HUES48 (cell line): ENCODE measurements at regions not wholly inside any gene's neighbourhood (a gene's known extent, or its start where the extent isn't known, plus 50 kb on each side); places are given as distances from the start of the nearest gene placed in this dataset.

ENCODE experiments used
- H3K27ac ChIP-seq: one replicate; pipeline ENCODE4 v1.7.0; 2013; ENCODE audit warnings: low read depth, low read length, inconsistent platforms
- H3K27me3 ChIP-seq: 2 replicates; pipeline ENCODE4 v1.6.1; 2013; ENCODE audit warnings: mild to moderate bottlenecking, low read length; ENCODE audit not compliant: control insufficient read depth, insufficient read depth
- H3K36me3 ChIP-seq: 2 replicates; pipeline ENCODE4 v1.6.1; 2013; ENCODE audit warnings: low read length; ENCODE audit not compliant: control insufficient read depth, insufficient read depth
- H3K4me1 ChIP-seq: 2 replicates; pipeline ENCODE4 v1.6.1; 2013; ENCODE audit warnings: mild to moderate bottlenecking, low read length; ENCODE audit not compliant: control insufficient read depth, insufficient read depth
- H3K4me3 ChIP-seq: 2 replicates; pipeline ENCODE4 v1.5.1; 2013; ENCODE audit warnings: mild to moderate bottlenecking, low read depth, low read length
- H3K9ac ChIP-seq: 2 replicates; pipeline ENCODE4 v1.6.1; 2013; ENCODE audit warnings: mild to moderate bottlenecking, low read depth, low read length, moderate library complexity
- H3K9me3 ChIP-seq: 2 replicates; pipeline ENCODE4 v1.6.1; 2013; ENCODE audit warnings: low read length; ENCODE audit not compliant: control insufficient read depth, insufficient read depth

DNA sequence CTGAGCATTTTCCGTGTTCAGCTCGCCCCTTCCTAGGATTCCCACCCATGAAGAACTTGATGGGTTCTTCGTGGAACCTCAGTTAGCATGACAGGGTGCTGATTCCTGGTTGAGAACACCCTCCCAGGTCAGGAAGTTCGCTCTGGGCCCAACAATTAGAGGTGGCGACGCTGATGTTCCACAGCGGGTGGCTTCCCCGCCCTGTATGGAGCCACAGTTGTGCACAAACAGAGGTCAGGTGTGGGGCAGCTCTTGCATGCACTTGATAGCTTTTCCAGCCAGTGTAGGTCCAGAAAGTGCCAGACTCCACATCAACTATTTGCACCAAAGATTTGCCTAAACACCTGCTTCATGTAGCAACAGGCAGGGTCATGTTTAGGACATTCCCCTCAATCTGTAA, 788.2 kb downstream of the MED13L start:
- no peaks in the 10 kb centered on the region for H3K36me3 ChIP-seq
- no peak overlapping the region for H3K27ac ChIP-seq
- no peaks in the 10 kb centered on the region for H3K9me3 ChIP-seq
- no peaks in the 10 kb centered on the region for H3K4me1 ChIP-seq
- H3K27me3 ChIP-seq: no peaks in the 10 kb centered on the region
- no peak overlapping the region for H3K4me3 ChIP-seq
- no peak overlapping the region for H3K9ac ChIP-seq

DNA sequence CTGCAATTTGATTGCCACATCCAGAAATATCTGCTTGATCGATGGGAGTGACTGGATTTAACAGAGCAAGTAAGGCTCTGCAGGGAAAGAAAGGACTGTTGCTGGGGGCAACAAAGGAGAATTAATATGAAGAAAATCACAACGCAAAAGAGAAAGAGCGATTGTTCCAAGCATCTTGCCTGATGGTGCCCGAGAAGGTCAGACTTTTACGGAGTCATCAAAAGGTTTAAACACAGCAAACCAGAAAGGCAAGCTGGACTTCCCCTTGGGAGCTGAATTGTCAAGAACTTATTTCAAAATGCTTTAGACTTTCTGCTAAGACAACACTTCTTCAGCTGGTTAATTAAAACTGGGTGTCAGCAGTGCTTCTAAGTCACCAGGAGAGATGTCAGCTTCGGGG, 791.5 kb downstream of the MED13L start:
- H3K4me1 ChIP-seq: no peaks in the 10 kb centered on the region
- no peaks in the 10 kb centered on the region for H3K9me3 ChIP-seq
- H3K27me3 ChIP-seq: no peaks in the 10 kb centered on the region
- H3K9ac ChIP-seq: no peak overlapping the region
- H3K4me3 ChIP-seq: no peak overlapping the region
- no peak overlapping the region for H3K27ac ChIP-seq
- no peaks in the 10 kb centered on the region for H3K36me3 ChIP-seq

DNA sequence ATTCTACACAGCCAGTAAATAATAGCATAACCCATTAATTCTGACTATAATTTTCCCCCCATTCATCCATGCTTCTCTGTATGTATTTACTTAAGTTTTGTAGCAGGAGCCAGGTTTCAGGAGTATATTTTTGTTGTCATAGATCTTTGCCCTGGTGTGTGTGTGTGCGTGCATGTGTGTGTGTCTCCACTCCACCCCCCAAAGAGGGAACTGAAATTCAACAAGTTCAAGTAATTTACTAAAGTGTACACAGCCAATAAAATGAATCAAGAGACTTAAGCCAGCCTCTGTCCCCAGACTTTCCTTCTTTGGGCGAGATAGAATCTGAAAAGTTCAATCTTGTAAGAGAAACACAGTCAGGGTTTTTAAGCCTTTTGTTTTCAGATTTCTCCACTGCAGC, 792.0 kb downstream of the MED13L start:
- no peaks in the 10 kb centered on the region for H3K9me3 ChIP-seq
- no peaks in the 10 kb centered on the region for H3K4me1 ChIP-seq
- no peaks in the 10 kb centered on the region for H3K36me3 ChIP-seq
- H3K4me3 ChIP-seq: no peak overlapping the region
- no peaks in the 10 kb centered on the region for H3K27me3 ChIP-seq
- no peak overlapping the region for H3K27ac ChIP-seq
- no peak overlapping the region for H3K9ac ChIP-seq

DNA sequence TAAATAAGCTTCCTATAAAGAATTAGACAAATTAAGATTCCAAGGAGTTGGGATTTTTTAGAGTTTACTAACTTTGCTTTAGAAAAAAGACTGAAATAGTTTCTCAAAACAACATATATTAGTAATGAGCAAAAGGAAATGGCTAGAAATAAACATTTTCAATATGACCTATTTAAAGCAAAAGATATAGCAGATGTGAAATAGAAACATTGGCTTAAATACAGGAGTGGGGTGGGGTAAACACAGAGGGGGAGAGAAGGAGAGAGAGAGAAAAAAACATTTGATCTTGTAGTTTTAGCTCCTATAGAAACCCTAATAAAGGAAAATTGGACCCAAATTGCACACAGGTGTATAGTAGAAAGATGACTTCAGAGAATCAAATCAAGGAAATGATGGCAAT, 794.5 kb downstream of the MED13L start:
- H3K36me3 ChIP-seq: no peaks in the 10 kb centered on the region
- H3K27ac ChIP-seq: no peak overlapping the region
- H3K9me3 ChIP-seq: no peaks in the 10 kb centered on the region
- H3K27me3 ChIP-seq: no peaks in the 10 kb centered on the region
- no peaks in the 10 kb centered on the region for H3K4me1 ChIP-seq
- H3K9ac ChIP-seq: no peak overlapping the region
- no peak overlapping the region for H3K4me3 ChIP-seq

DNA sequence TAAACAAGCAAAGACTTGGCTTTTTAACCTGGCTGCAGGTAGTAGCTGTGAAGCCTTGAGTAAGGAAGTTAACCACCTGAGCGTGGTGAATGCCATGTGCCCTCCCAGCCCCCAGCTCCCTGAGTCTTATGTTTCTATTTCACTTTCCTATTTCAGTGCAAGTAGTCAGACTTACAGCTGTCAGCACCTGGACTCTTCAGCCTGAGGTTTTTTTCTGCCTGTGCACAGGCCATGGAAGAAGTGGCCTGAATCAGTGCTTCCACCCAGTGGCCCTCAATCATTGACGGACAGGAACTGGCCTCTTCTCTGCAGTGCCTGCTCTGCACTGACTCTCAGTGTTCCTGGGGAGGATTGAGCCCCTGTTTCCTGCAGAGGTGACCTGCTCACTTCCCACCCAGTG, 796.4 kb downstream of the MED13L start:
- no peaks in the 10 kb centered on the region for H3K27me3 ChIP-seq
- H3K9me3 ChIP-seq: no peaks in the 10 kb centered on the region
- no peak overlapping the region for H3K4me3 ChIP-seq
- H3K36me3 ChIP-seq: no peaks in the 10 kb centered on the region
- H3K4me1 ChIP-seq: no peaks in the 10 kb centered on the region
- no peak overlapping the region for H3K9ac ChIP-seq
- H3K27ac ChIP-seq: no peak overlapping the region

DNA sequence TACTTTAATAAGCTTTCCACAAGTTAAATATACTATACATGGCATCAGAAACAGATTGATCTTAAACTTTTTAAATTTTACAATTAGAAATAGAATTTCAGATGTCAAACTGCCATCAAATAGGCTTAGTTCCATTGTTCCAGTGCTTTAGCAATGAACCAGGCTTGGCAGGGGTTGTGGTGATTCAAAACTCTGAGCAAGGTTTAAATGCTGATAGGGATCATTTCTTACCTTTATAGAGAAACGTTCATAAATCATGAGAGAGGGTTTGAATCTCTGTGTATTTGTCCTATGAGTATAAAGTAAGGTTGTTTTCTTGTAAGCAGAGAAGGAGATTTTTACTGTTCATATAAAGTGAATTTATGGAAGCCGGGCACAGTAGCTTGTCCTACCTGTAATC, 794.5 kb upstream of the TBX3 start:
- no peak overlapping the region for H3K4me3 ChIP-seq
- no peak overlapping the region for H3K9ac ChIP-seq
- H3K36me3 ChIP-seq: no peaks in the 10 kb centered on the region
- no peaks in the 10 kb centered on the region for H3K27me3 ChIP-seq
- no peaks in the 10 kb centered on the region for H3K4me1 ChIP-seq
- H3K27ac ChIP-seq: no peak overlapping the region
- H3K9me3 ChIP-seq: no peaks in the 10 kb centered on the region

DNA sequence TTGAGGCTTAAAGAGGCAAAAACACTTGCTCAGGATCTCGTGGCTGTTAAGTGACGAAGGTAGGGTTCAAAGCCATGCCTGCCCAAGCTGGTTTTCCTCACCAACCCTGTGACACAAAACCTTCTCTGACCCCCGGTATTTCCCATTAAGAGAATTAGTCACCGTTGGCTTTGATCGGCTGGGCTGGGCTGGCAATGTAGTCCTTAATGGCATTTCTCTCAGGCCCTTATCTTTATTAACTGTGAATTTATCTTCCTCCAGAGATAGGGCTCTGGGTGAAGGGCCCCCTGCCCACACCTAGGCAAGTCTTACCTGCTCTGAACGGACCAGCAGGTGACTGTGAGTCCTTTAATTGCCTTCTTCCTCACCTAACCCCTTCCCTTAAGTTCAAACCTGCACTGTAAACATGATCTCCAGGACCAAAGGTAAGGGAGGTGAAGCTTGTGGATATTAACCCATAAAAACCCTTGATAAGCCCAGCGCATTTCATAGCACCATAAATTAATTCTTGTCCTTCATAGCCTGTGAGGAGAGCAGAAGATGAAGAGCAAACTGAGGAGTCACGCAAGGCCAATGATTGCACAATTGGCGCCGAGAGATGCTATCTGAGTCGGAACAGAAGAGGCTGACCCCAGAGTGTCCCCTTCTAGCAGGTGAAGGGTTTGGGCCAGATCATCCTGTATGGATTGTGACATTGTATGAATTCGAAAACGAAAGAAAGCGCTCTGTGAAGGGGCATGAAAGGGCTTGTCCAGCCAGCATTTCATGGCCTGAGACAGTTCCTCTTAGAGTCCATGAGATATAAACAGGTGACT, 790.8 kb upstream of the TBX3 start:
- no peak overlapping the region for H3K27ac ChIP-seq
- H3K4me1 ChIP-seq: no peaks in the 10 kb centered on the region
- no peaks in the 10 kb centered on the region for H3K9me3 ChIP-seq
- H3K9ac ChIP-seq: no peak overlapping the region
- no peaks in the 10 kb centered on the region for H3K27me3 ChIP-seq
- no peaks in the 10 kb centered on the region for H3K36me3 ChIP-seq
- H3K4me3 ChIP-seq: no peak overlapping the region

DNA sequence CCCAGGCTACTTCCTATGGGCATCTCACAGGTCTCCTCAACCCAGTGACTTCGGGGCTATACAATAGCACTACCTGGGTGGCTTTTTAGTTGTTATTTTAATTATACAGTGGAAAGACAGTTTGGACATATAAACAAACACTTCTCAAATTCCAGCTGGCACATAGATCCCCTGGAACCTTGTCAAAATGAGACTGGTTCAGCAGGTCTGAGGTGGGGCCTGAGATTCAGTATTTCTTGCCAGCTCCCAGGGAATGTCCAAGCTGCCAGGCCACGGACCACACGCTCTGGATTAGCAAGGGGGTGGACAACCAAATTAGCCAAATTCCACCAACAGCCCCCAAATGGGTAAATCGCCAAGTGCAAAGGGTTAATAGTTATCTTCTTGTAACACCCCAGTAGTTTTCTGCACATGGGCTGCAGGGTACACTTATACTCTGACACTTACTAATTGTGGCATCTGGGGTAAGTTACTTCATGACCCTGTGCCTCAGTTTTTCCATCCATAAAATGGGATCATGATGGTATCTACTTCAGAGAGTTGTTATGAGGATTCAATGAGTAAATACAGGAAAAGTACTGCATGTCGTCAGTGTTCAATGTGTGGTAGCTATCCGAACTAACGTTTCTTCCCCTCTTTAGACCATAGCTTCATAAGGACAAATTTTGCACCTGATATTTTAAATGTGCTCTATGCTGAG, 789.4 kb upstream of the TBX3 start:
- no peaks in the 10 kb centered on the region for H3K9me3 ChIP-seq

DNA sequence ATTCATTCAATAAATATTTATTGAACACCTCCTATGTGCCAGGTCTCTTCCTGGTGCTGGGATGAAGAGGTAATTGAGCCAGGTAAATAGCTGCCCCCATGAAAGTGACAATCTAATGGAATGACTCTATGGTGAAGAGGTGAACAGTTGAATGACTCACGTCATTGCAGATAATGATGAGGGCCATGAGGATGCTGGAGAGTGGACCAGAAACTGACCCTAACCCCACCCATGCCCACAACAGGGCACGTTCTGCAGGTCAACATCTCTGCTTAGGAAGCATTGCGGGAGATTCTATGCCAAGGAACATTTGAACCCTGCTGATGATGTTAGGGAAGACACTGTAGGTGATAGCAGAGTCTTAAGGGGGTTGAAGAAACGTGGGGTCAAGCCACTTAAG, 788.9 kb upstream of the TBX3 start:
- no peaks in the 10 kb centered on the region for H3K27me3 ChIP-seq
- H3K4me1 ChIP-seq: no peaks in the 10 kb centered on the region
- H3K4me3 ChIP-seq: no peak overlapping the region
- no peak overlapping the region for H3K9ac ChIP-seq
- no peak overlapping the region for H3K27ac ChIP-seq
- no peaks in the 10 kb centered on the region for H3K36me3 ChIP-seq
- H3K9me3 ChIP-seq: no peaks in the 10 kb centered on the region

More for the DNA sequence above, 789.4 kb upstream of the TBX3 start:
- Histone ChIP-seq H3K4me1 (no peaks in the 10 kb centered on the region), H3K4me3 (no peak overlapping the region), H3K36me3 (no peaks in the 10 kb centered on the region), H3K9ac (no peak overlapping the region), H3K27me3 (no peaks in the 10 kb centered on the region), H3K27ac (no peak overlapping the region)

DNA sequence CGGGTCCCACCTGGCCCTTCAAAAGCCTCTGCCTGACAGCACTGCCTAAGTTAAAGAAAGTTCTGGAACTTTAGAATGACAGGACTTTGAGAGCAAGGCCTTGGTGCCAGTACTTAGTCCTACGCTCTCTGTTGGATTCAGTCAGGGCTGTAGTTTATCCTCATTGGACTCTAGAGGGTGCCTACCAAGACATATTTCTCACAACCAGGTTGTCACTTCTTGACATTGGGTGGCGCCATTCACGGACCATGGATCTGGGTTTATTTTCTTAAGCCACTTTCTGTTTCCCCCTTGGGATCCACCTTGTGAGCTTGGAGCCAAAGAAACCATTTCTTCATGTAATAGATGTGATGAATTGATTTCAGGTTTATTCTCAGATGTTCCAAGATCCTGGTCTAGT, 787.0 kb upstream of the TBX3 start:
- no peak overlapping the region for H3K27ac ChIP-seq
- no peak overlapping the region for H3K9ac ChIP-seq
- H3K36me3 ChIP-seq: no peaks in the 10 kb centered on the region
- no peaks in the 10 kb centered on the region for H3K27me3 ChIP-seq
- no peaks in the 10 kb centered on the region for H3K9me3 ChIP-seq
- no peak overlapping the region for H3K4me3 ChIP-seq
- H3K4me1 ChIP-seq: no peaks in the 10 kb centered on the region

DNA sequence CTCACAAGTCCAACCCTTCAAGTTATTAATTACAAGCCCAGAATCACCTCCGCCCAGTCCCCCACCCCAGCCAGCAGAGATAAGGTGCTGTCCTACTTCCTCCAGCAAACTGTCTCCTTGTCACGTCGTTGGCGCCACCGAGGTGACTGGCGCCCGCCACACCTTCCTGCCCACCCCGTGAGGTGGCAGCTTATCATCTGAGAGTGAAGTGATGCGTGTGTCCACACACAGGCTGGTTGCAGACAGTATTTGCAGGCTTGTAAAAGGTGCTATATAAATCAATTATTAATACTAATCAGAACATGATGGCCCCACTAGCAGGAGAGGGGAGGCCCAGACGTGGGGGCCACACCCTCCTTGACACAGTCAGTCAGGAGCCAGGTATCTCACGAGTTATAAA, 786.6 kb upstream of the TBX3 start:
- no peaks in the 10 kb centered on the region for H3K9me3 ChIP-seq
- H3K9ac ChIP-seq: no peak overlapping the region
- H3K27ac ChIP-seq: no peak overlapping the region
- no peak overlapping the region for H3K4me3 ChIP-seq
- no peaks in the 10 kb centered on the region for H3K36me3 ChIP-seq
- H3K4me1 ChIP-seq: no peaks in the 10 kb centered on the region
- H3K27me3 ChIP-seq: no peaks in the 10 kb centered on the region
